Lung (tissue), 11 donors: ENCODE measurements at regions not wholly inside any gene's neighbourhood (a gene's known extent, or its start where the extent isn't known, plus 50 kb on each side); places are given as distances from the start of the nearest gene placed in this dataset.

Experiments
- ATAC-seq: fragments of 200-7000 bp; cut with Tn5 transposase; one replicate; pipeline ENCODE4 v1.9.1; 2020; ENCODE audit warnings: moderate number of reproducible peaks; ENCODE audit not compliant: insufficient read depth, low FRiP score
- DNase-seq, 3 donors: peaks; one replicate each; pipeline ENCODE4 v3.0.0-alpha.2; 2013 to 2017
- H3K27ac ChIP-seq, 2 donors: one replicate each; pipeline ENCODE4 v1.5.1; 2013; ENCODE audit warnings: mild to moderate bottlenecking in 2 of 2, moderate library complexity in 2 of 2, control low read depth in 1 of 2, inconsistent platforms in 1 of 2, low read depth in 1 of 2, low read length in 1 of 2
- H3K27me3 ChIP-seq, 3 donors: one replicate each; pipeline ENCODE4 v1.5.1; 2013; ENCODE audit warnings: low read length in 2 of 3; ENCODE audit not compliant: control insufficient read depth in 3 of 3, insufficient read depth in 3 of 3
- H3K36me3 ChIP-seq, 4 donors: one replicate each; pipeline ENCODE4 v1.5.1; 2013; ENCODE audit warnings: low read length in 4 of 4, mild to moderate bottlenecking in 1 of 4, moderate library complexity in 1 of 4; ENCODE audit not compliant: control insufficient read depth in 4 of 4, insufficient read depth in 4 of 4
- H3K4me1 ChIP-seq, 5 donors: one replicate each; pipeline ENCODE4 v1.5.1; 2013; ENCODE audit warnings: low read length in 5 of 5, mild to moderate bottlenecking in 2 of 5, moderate library complexity in 1 of 5; ENCODE audit not compliant: control insufficient read depth in 5 of 5, insufficient read depth in 5 of 5
- H3K4me3 ChIP-seq: one replicate; pipeline ENCODE4 v1.5.1; 2013; ENCODE audit warnings: mild to moderate bottlenecking, control low read depth, moderate library complexity
- H3K9ac ChIP-seq, 2 donors: one replicate each; pipeline ENCODE4 v1.5.1; 2013; ENCODE audit warnings: low read length in 2 of 2, control low read depth in 1 of 2; ENCODE audit not compliant: insufficient read depth in 1 of 2
- H3K9me3 ChIP-seq, 4 donors: one replicate each; pipeline ENCODE4 v1.5.1; 2013; ENCODE audit warnings: low read length in 3 of 4, mild to moderate bottlenecking in 1 of 4, moderate library complexity in 1 of 4; ENCODE audit not compliant: control insufficient read depth in 4 of 4, insufficient read depth in 3 of 4
- WGBS, 2 donors: extraction: QIAGEN DNeasy Blood & Tissue Kit; methylation state at CpG; one replicate each; pipeline ENCODE4 v1.1.7; 2013; 5-methylcytosine and 5-hydroxymethylcytosine counted together
- TF ChIP-seq, protein P1 (sequence below): IDR thresholded peaks from 2 replicates; pipeline ENCODE4 v1.5.1; 2012; ENCODE audit warnings: mild to moderate bottlenecking; ENCODE audit errors: control extremely low read depth, extremely low read depth
- donor health status: control.
- donor health status: control.
- donor health status: Bipolar disorder and iron deficiency.
- donor health status: healthy.
- donor health status: DM: yes; HTN: yes; CAD: no.

GRCh38 chr2:65649811-65650589 lies 217.6 kb upstream of the SPRED2 start:
- no peak overlapping the region for H3K4me3 ChIP-seq
- H3K27ac ChIP-seq, result no peak overlapping the region
- H3K9ac ChIP-seq, result no peak overlapping the region
- no peaks in the 10 kb centered on the region for H3K27me3 ChIP-seq
- no peaks in the 10 kb centered on the region for H3K9me3 ChIP-seq
- no peak for ATAC-seq
- peaks cover 0 to 6% (median 0%) of the 10 kb centered on the region in 5 donors for H3K4me1 ChIP-seq
- H3K36me3 ChIP-seq, result no peaks in the 10 kb centered on the region
- WGBS, 2 donors, result 84 to 90% methylated on average over 5 of the region's 5 CpGs
- TF ChIP-seq, protein P1, sequence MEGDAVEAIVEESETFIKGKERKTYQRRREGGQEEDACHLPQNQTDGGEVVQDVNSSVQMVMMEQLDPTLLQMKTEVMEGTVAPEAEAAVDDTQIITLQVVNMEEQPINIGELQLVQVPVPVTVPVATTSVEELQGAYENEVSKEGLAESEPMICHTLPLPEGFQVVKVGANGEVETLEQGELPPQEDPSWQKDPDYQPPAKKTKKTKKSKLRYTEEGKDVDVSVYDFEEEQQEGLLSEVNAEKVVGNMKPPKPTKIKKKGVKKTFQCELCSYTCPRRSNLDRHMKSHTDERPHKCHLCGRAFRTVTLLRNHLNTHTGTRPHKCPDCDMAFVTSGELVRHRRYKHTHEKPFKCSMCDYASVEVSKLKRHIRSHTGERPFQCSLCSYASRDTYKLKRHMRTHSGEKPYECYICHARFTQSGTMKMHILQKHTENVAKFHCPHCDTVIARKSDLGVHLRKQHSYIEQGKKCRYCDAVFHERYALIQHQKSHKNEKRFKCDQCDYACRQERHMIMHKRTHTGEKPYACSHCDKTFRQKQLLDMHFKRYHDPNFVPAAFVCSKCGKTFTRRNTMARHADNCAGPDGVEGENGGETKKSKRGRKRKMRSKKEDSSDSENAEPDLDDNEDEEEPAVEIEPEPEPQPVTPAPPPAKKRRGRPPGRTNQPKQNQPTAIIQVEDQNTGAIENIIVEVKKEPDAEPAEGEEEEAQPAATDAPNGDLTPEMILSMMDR, result no peak
- peak in 2 of 3 donors; percentile 63 to 75 for DNase-seq

DNA sequence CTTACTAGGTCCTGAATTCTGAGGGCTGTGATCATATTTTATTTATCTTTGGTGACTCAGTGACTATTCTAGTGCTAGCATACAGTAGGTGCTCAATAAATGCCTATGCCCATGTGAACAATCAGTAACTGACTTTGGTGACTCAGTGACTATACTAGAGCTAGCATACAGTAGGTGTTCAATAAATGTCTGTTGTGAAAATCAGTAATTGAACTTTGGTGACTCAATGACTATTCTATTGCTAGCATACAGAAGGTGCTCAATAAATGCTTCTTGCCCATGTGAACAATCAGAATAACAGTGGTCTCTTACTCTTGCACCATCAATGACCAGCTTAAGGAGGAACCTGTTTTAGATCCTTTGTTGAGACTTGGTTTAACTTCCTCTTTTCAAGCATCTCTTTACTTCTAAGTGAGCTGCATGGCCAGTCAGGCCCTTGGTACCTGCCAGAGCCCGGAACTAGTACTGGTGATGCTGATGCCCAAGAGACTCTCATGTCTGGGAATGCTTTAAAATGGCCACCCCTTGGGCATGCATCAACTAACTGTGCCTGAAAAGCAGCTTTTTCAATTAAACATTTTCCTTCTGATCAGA lies 214.9 kb upstream of the SPRED2 start:
- Histone ChIP-seq H3K36me3 (no peaks in the 10 kb centered on the region), H3K9ac (no peak overlapping the region), H3K9me3 (no peaks in the 10 kb centered on the region), H3K27me3 (no peaks in the 10 kb centered on the region), H3K4me3 (no peak overlapping the region), H3K4me1 (peaks cover 0 to 6% (median 0%) of the 10 kb centered on the region in 5 donors), H3K27ac (no peak overlapping the region)
- ATAC-seq (no peak), DNase-seq (no peak)
- 85 to 92% methylated on average over 1 of the region's 1 CpG for WGBS, 2 donors
- TF ChIP-seq, protein P1, result no peak

DNA sequence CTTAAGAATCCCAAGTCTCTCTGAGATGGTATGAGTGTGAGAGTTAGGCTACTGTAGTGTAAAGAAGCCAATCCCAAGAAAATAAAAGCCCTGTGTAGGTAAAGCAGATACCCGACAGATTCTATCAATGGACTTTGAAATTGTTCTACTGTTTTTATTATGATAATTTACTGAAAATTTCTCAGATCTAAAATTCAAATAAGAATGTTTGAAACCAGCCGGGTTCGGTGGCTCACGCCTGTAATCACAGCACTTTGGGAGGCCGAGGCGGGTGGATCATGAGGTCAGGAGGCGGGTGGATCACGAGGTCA lies 208.3 kb upstream of the SPRED2 start:
- no peaks in the 10 kb centered on the region for H3K9me3 ChIP-seq
- DNase-seq, result no peak
- ATAC-seq, result no peak
- H3K27ac ChIP-seq, result no peak overlapping the region
- peaks cover 0 to 8% (median 0%) of the 10 kb centered on the region in 5 donors for H3K4me1 ChIP-seq
- H3K4me3 ChIP-seq, result no peak overlapping the region
- no peak overlapping the region for H3K9ac ChIP-seq
- WGBS, 2 donors, result 83 to 95% methylated on average over 8 of the region's 8 CpGs
- H3K36me3 ChIP-seq, result no peaks in the 10 kb centered on the region
- no peaks in the 10 kb centered on the region for H3K27me3 ChIP-seq
- TF ChIP-seq, protein P1, result no peak
